B cell (primary cell): ENCODE measurements at regions not wholly inside any gene's neighbourhood (a gene's known extent, or its start where the extent isn't known, plus 50 kb on each side); places are given as distances from the start of the nearest gene placed in this dataset.

Experiments
- ATAC-seq: fragments of 200-7000 bp; cut with Tn5 transposase; one replicate; pipeline ENCODE4 v1.10.0; 2021; ENCODE audit warnings: low read depth, mild to moderate bottlenecking, moderate number of reproducible peaks, moderate library complexity
- CTCF ChIA-PET: fragments of 350-600 bp; sonication (Branson Sonifier 250); formaldehyde crosslinking; loops from one replicate; lab custom pipeline; 2021; ENCODE audit warnings: antibody characterized with exemption, inconsistent platforms; lab: Charles Lee
- POLR2A ChIA-PET: fragments of 350-600 bp; sonication (Branson Sonifier 250); formaldehyde crosslinking; loops from one replicate; lab custom pipeline; 2021; ENCODE audit warnings: antibody characterized with exemption; lab: Charles Lee
- DNase-seq: peaks from one replicate; pipeline ENCODE4 v3.0.0; 2013
- H2AFZ ChIP-seq: 2 replicates; pipeline ENCODE4 v1.6.1; 2012; ENCODE audit warnings: mild to moderate bottlenecking, low read depth, low read length; ENCODE audit not compliant: insufficient read depth, poor library complexity, severe bottlenecking
- H3K27ac ChIP-seq, 2 donors: 1 replicate in 1 of 2; 2 replicates in 1 of 2; pipeline ENCODE4 v1.5.1; 2012 to 2013; ENCODE audit warnings: low read length in 2 of 2, mild to moderate bottlenecking in 2 of 2, moderate library complexity in 1 of 2
- H3K27me3 ChIP-seq, 4 experiments: fragments of 200-600 bp in 1 of 4; sonication (generic) in 1 of 4; replicated peaks in 1 of 4; 1 replicate in 2 of 4; 2 replicates in 2 of 4; pipeline versions ENCODE4 v1.6.1 to v1.7.0; 2013 to 2016; ENCODE audit warnings: low read length in 3 of 4, mild to moderate bottlenecking in 2 of 4, mixed read lengths in 1 of 4, moderate library complexity in 1 of 4; ENCODE audit not compliant: insufficient read depth in 4 of 4, control insufficient read depth in 3 of 4; ENCODE audit errors: control extremely low read depth in 1 of 4
- H3K36me3 ChIP-seq, 2 experiments: replicated peaks in 1 of 2; 1 replicate in 1 of 2; 2 replicates in 1 of 2; pipeline versions ENCODE4 v1.6.1 to v1.7.1; 2013; ENCODE audit warnings: low read length in 1 of 2; ENCODE audit not compliant: insufficient read depth in 2 of 2, control insufficient read depth in 1 of 2; ENCODE audit errors: control extremely low read depth in 1 of 2, extremely low read depth in 1 of 2
- H3K4me1 ChIP-seq, 2 donors: fragments of 200-600 bp in 1 of 2; sonication (generic) in 1 of 2; 1 replicate in 1 of 2; 2 replicates in 1 of 2; pipeline versions ENCODE4 v1.5.1 to v1.6.1; 2013 to 2017; ENCODE audit warnings: low read length in 2 of 2; ENCODE audit not compliant: control insufficient read depth in 2 of 2, insufficient read depth in 2 of 2
- H3K4me2 ChIP-seq: replicated peaks from 2 replicates; pipeline ENCODE3; 2012; ENCODE audit warnings: mild to moderate bottlenecking, low read depth, low read length; ENCODE audit not compliant: poor library complexity, severe bottlenecking
- H3K4me3 ChIP-seq, 5 experiments: fragments of 200-600 bp in 1 of 5; sonication (generic) in 1 of 5; 1 replicate in 3 of 5; 2 replicates in 2 of 5; pipeline versions ENCODE4 v1.5.1 to v1.7.0; 2011 to 2016; ENCODE audit warnings: low read length in 4 of 5, mild to moderate bottlenecking in 4 of 5, low read depth in 2 of 5, control low read depth in 1 of 5, moderate library complexity in 1 of 5; ENCODE audit not compliant: insufficient read depth in 1 of 5; ENCODE audit errors: control extremely low read depth in 1 of 5, extremely low read depth in 1 of 5
- H3K79me2 ChIP-seq: fragments of 200-600 bp; sonication (generic); one replicate; pipeline ENCODE4 v1.6.0; 2016; ENCODE audit warnings: low read length; ENCODE audit not compliant: control insufficient read depth, insufficient read depth
- H3K9ac ChIP-seq: fragments of 200-600 bp; sonication (generic); 2 replicates; pipeline ENCODE4 v1.6.1; 2017; ENCODE audit warnings: mild to moderate bottlenecking, low read length, moderate library complexity
- H3K9me3 ChIP-seq, 3 donors: one replicate each; pipeline versions ENCODE4 v1.6.1 to v1.7.1; 2013; ENCODE audit warnings: low read length in 2 of 3; ENCODE audit not compliant: control insufficient read depth in 2 of 3, insufficient read depth in 1 of 3; ENCODE audit errors: control extremely low read depth in 1 of 3
- H4K20me1 ChIP-seq: 2 replicates; pipeline ENCODE4 v1.6.0; 2012; ENCODE audit warnings: mild to moderate bottlenecking, low read length; ENCODE audit not compliant: insufficient read depth, control insufficient read depth, poor library complexity, severe bottlenecking
- H3K27ac Mint-ChIP-seq: one replicate; pipeline ENCODE4 v1.8.0; 2021; ENCODE audit warnings: mixed read lengths
- H3K27me3 Mint-ChIP-seq: one replicate; pipeline ENCODE4 v1.8.0; 2021; ENCODE audit warnings: mixed read lengths
- H3K4me1 Mint-ChIP-seq: one replicate; pipeline ENCODE4 v1.8.0; 2021; ENCODE audit warnings: mixed read lengths
- H3K4me3 Mint-ChIP-seq: one replicate; pipeline ENCODE4 v1.8.0; 2021; ENCODE audit warnings: mixed read lengths
- H3K9me3 Mint-ChIP-seq: one replicate; pipeline ENCODE4 v1.8.0; 2022; ENCODE audit warnings: mixed read lengths; ENCODE audit not compliant: insufficient read depth
- CTCF ChIP-seq: fragments of 200-600 bp; IDR thresholded peaks from one replicate; pipeline ENCODE4 v1.8.0; 2022; ENCODE audit warnings: antibody characterized with exemption, mild to moderate bottlenecking
- EZH2 ChIP-seq: IDR thresholded peaks from 2 replicates; pipeline ENCODE4 v1.6.1; 2012; ENCODE audit warnings: borderline replicate concordance, low read depth, mild to moderate bottlenecking, moderate library complexity, low read length; ENCODE audit not compliant: insufficient read depth, poor library complexity, severe bottlenecking
- WGBS: methylation state at CpG from one replicate; pipeline ENCODE4 v1.1.5; 2013; ENCODE audit warnings: missing lambda C conversion rate; ENCODE audit not compliant: insufficient coverage; 5-methylcytosine and 5-hydroxymethylcytosine counted together
- intact Hi-C: fragments of 100-400 bp; cut with micrococcal nuclease; formaldehyde crosslinking; loops from one replicate; pipeline ENCODE4 v1.10.0; 2022

- H3K27ac Mint-ChIP-seq: no peak overlapping the region
- no peaks in the 10 kb centered on the region for H3K4me1 Mint-ChIP-seq
- H3K79me2 ChIP-seq: no peaks in the 10 kb centered on the region
- peaks cover 4% of the 10 kb centered on the region for H3K27me3 Mint-ChIP-seq
- H3K4me3 ChIP-seq: no peak overlapping the region
- H3K9ac ChIP-seq: no peak overlapping the region
- no peaks in the 10 kb centered on the region for H3K27me3 ChIP-seq
- no peak overlapping the region for H3K4me3 Mint-ChIP-seq
- no peaks in the 10 kb centered on the region for H4K20me1 ChIP-seq
- ChIA-PET POLR2A (no interaction called here), CTCF (no interaction called here)
- no peak overlapping the region for H3K4me2 ChIP-seq
- peaks cover 7% of the 10 kb centered on the region for H3K9me3 Mint-ChIP-seq
- H3K36me3 ChIP-seq: no peaks in the 10 kb centered on the region
- ATAC-seq: no peak
- intact Hi-C loops: no loop called here
- WGBS: 59% methylated on average over 8 of the region's 9 CpGs
- peaks cover 0 to 28% (median 13%) of the 10 kb centered on the region in 3 donors for H3K9me3 ChIP-seq
- no peak overlapping the region for H3K27ac ChIP-seq
- no peak for DNase-seq
- H2AFZ ChIP-seq: no peak overlapping the region
- TF ChIP-seq EZH2 (no peak), CTCF (no peak)
- no peaks in the 10 kb centered on the region for H3K4me1 ChIP-seq
Measured at GRCh38 chr1:4309676-4310320, 344.6 kb upstream of the AJAP1 start.

- no peak overlapping the region for H3K9ac ChIP-seq
- WGBS: 93% methylated on average over 7 of the region's 9 CpGs
- ChIA-PET POLR2A (no interaction called here), CTCF (no interaction called here)
- H3K27me3 Mint-ChIP-seq: peaks cover 4% of the 10 kb centered on the region
- peaks cover 0 to 22% (median 13%) of the 10 kb centered on the region in 3 donors for H3K9me3 ChIP-seq
- TF ChIP-seq CTCF (no peak), EZH2 (no peak)
- DNase-seq (no peak), ATAC-seq (no peak)
- H4K20me1 ChIP-seq: no peaks in the 10 kb centered on the region
- no peaks in the 10 kb centered on the region for H3K4me1 ChIP-seq
- H3K79me2 ChIP-seq: no peaks in the 10 kb centered on the region
- H3K4me3 ChIP-seq: no peak overlapping the region
- H3K36me3 ChIP-seq: no peaks in the 10 kb centered on the region
- no peak overlapping the region for H3K27ac ChIP-seq
- no peak overlapping the region for H3K4me3 Mint-ChIP-seq
- H3K27me3 ChIP-seq: no peaks in the 10 kb centered on the region
- intact Hi-C loops: no loop called here
- no peak overlapping the region for H3K27ac Mint-ChIP-seq
- H3K4me2 ChIP-seq: no peak overlapping the region
- no peak overlapping the region for H2AFZ ChIP-seq
- no peaks in the 10 kb centered on the region for H3K4me1 Mint-ChIP-seq
- peaks cover 10% of the 10 kb centered on the region for H3K9me3 Mint-ChIP-seq
Measured at GRCh38 chr1:4310396-4310923, 343.9 kb upstream of the AJAP1 start.
